GM21526 (cell line): ENCODE measurements at regions not wholly inside any gene's neighbourhood (a gene's known extent, or its start where the extent isn't known, plus 50 kb on each side); places are given as distances from the start of the nearest gene placed in this dataset.
"Not testable (repeated sequence)": the region's sequence is repeated elsewhere in the genome, so short reads cannot be mapped to it uniquely, and the experiment has no call there.

Experiments used
- ATAC-seq: cut with Tn5 transposase; IDR thresholded peaks from one replicate; pipeline ENCODE4 v1.9.1; 2021; ENCODE audit warnings: moderate library complexity; ENCODE audit not compliant: unreplicated experiment, low FRiP score

GRCh38 chr6:134590004-134590403 lies 272.1 kb upstream of the SGK1 start:
- ATAC-seq = no peak

GRCh38 chr6:134589512-134589911 lies 271.6 kb upstream of the SGK1 start:
- no peak for ATAC-seq

GRCh38 chr6:134588267-134588666 lies 270.4 kb upstream of the SGK1 start:
- ATAC-seq = no peak

GRCh38 chr6:134585517-134585873 lies 267.6 kb upstream of the SGK1 start:
- ATAC-seq = no peak

- no peak for ATAC-seq
Measured at GRCh38 chr6:134584847-134585516, 267.1 kb upstream of the SGK1 start.

- no peak for ATAC-seq
Measured at GRCh38 chr6:134577998-134578397, 260.1 kb upstream of the SGK1 start.

- no peak for ATAC-seq
Measured at GRCh38 chr6:134575221-134575620, 257.3 kb upstream of the SGK1 start.

- ATAC-seq = no peak
Measured at GRCh38 chr6:134574491-134574890, 256.6 kb upstream of the SGK1 start.

GRCh38 chr6:134569996-134570395 lies 252.1 kb upstream of the SGK1 start:
- ATAC-seq = not testable (repeated sequence)

- ATAC-seq = no peak
Measured at GRCh38 chr6:134564705-134565104, 246.8 kb upstream of the SGK1 start.

- ATAC-seq = no peak
Measured at GRCh38 chr6:134560019-134560418, 242.1 kb upstream of the SGK1 start.

GRCh38 chr6:134557509-134557908 lies 239.6 kb upstream of the SGK1 start:
- ATAC-seq = no peak

- ATAC-seq = no peak
Measured at GRCh38 chr6:134555672-134556071, 237.8 kb upstream of the SGK1 start.

GRCh38 chr6:134553936-134554335 lies 236.0 kb upstream of the SGK1 start:
- no peak for ATAC-seq

GRCh38 chr6:134551245-134551960 lies 233.5 kb upstream of the SGK1 start:
- no peak for ATAC-seq

GRCh38 chr6:134550604-134551003 lies 232.7 kb upstream of the SGK1 start:
- ATAC-seq = no peak

GRCh38 chr6:134549854-134550253 lies 231.9 kb upstream of the SGK1 start:
- ATAC-seq = no peak

GRCh38 chr6:134546962-134547645 lies 229.2 kb upstream of the SGK1 start:
- ATAC-seq = no peak

- no peak for ATAC-seq
Measured at GRCh38 chr6:134544737-134545136, 226.8 kb upstream of the SGK1 start.

GRCh38 chr6:134543128-134543527 lies 225.2 kb upstream of the SGK1 start:
- ATAC-seq = no peak

GRCh38 chr6:134541001-134541400 lies 223.1 kb upstream of the SGK1 start:
- no peak for ATAC-seq

GRCh38 chr6:134539865-134540323 lies 222.0 kb upstream of the SGK1 start:
- ATAC-seq = no peak
